ENCODE measurements at regions not wholly inside any gene's neighbourhood (a gene's known extent, or its start where the extent isn't known, plus 50 kb on each side); places are given as distances from the start of the nearest gene placed in this dataset.

DNA sequence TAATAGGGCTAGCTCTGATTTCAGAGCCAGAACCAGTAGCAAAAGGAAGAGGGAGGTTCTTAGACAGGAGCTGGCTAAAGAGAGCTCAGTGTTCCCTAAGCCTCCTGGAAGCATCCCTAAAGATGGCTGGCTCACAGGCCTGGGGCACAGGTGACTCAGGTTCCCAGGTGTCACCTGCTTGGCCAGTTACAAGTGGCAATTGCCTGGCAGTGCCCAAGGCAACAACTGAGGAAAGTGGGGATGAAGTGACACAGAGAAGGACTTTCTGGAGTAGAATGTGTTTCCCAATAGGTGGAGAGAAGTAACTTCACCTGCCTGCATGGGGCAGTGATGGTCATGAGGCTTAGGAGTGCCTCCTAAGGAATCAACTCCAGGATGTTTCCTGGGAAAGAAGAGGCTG lies 66.5 kb upstream of the EEPD1 start:
- TF ChIP-seq, protein P1, sequence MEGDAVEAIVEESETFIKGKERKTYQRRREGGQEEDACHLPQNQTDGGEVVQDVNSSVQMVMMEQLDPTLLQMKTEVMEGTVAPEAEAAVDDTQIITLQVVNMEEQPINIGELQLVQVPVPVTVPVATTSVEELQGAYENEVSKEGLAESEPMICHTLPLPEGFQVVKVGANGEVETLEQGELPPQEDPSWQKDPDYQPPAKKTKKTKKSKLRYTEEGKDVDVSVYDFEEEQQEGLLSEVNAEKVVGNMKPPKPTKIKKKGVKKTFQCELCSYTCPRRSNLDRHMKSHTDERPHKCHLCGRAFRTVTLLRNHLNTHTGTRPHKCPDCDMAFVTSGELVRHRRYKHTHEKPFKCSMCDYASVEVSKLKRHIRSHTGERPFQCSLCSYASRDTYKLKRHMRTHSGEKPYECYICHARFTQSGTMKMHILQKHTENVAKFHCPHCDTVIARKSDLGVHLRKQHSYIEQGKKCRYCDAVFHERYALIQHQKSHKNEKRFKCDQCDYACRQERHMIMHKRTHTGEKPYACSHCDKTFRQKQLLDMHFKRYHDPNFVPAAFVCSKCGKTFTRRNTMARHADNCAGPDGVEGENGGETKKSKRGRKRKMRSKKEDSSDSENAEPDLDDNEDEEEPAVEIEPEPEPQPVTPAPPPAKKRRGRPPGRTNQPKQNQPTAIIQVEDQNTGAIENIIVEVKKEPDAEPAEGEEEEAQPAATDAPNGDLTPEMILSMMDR (conservative IDR thresholded peaks at IDR 0.05 in 1 of 2, IDR thresholded peaks at IDR 0.05 in 1 of 2; ENCODE audit: low read depth in 1 of 2, low read length in 2 of 2), result no peak
- no peak for TF ChIP-seq EZH2 (IDR thresholded peaks at IDR 0.05; ENCODE audit: low read length, missing control alignments)
